ENCODE measurements at regions not wholly inside any gene's neighbourhood (a gene's known extent, or its start where the extent isn't known, plus 50 kb on each side); places are given as distances from the start of the nearest gene placed in this dataset.

DNA sequence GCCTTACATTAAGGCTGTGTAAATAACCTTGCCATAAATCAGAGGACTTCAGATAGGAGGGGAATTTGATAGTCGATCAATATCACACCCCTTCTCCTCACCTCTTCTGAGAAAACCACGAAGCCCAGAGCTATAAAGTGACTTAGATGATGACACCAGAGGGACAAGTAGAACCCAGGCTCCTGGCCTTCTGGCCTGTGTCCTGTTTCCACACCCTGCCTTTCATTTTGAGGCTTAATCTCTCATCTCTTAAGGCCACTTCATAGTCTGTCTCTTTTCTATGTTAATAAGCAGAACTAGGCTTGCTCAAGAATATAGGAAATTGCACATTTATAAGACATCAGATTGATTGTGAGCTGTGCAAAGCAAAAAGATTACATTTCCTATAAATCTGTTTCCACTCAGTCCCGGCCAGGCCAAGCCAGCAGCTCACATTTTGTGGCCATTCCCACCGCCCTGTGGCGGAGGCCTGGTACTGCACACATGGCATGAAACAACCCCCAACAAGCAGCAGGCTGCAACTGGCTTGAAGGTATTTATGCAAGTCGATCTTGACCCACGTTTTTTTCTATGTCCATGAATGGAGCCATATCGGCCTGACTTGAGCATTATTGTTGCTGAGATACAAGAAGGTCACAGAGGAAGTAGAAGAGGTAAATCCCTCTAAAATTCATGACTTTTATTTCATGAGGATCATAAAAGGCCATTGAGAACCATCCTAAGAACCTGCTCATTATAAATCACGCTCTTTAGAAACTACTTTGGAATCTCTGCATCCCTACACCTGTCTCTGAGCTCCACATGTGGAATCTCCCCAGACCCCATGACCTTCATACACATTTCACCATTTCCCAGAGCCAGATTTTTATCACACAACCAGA is 93.7 kb downstream of the PMP22 start:
- TF ChIP-seq, protein P1, sequence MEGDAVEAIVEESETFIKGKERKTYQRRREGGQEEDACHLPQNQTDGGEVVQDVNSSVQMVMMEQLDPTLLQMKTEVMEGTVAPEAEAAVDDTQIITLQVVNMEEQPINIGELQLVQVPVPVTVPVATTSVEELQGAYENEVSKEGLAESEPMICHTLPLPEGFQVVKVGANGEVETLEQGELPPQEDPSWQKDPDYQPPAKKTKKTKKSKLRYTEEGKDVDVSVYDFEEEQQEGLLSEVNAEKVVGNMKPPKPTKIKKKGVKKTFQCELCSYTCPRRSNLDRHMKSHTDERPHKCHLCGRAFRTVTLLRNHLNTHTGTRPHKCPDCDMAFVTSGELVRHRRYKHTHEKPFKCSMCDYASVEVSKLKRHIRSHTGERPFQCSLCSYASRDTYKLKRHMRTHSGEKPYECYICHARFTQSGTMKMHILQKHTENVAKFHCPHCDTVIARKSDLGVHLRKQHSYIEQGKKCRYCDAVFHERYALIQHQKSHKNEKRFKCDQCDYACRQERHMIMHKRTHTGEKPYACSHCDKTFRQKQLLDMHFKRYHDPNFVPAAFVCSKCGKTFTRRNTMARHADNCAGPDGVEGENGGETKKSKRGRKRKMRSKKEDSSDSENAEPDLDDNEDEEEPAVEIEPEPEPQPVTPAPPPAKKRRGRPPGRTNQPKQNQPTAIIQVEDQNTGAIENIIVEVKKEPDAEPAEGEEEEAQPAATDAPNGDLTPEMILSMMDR (IDR thresholded peaks at IDR 0.05) = peak; percentile 82
- TF ChIP-seq, protein P2, sequence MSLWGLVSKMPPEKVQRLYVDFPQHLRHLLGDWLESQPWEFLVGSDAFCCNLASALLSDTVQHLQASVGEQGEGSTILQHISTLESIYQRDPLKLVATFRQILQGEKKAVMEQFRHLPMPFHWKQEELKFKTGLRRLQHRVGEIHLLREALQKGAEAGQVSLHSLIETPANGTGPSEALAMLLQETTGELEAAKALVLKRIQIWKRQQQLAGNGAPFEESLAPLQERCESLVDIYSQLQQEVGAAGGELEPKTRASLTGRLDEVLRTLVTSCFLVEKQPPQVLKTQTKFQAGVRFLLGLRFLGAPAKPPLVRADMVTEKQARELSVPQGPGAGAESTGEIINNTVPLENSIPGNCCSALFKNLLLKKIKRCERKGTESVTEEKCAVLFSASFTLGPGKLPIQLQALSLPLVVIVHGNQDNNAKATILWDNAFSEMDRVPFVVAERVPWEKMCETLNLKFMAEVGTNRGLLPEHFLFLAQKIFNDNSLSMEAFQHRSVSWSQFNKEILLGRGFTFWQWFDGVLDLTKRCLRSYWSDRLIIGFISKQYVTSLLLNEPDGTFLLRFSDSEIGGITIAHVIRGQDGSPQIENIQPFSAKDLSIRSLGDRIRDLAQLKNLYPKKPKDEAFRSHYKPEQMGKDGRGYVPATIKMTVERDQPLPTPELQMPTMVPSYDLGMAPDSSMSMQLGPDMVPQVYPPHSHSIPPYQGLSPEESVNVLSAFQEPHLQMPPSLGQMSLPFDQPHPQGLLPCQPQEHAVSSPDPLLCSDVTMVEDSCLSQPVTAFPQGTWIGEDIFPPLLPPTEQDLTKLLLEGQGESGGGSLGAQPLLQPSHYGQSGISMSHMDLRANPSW (CRISPR knock-in tag; conservative IDR thresholded peaks at IDR 0.05; ENCODE audit: low read depth) = no peak
- no peak for TF ChIP-seq TEAD1 (CRISPR knock-in tag; IDR thresholded peaks at IDR 0.05)
- TF ChIP-seq, protein P3, sequence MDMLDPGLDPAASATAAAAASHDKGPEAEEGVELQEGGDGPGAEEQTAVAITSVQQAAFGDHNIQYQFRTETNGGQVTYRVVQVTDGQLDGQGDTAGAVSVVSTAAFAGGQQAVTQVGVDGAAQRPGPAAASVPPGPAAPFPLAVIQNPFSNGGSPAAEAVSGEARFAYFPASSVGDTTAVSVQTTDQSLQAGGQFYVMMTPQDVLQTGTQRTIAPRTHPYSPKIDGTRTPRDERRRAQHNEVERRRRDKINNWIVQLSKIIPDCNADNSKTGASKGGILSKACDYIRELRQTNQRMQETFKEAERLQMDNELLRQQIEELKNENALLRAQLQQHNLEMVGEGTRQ (CRISPR knock-in tag; IDR thresholded peaks at IDR 0.05) = no peak
- no peak for TF ChIP-seq ESRRA (CRISPR knock-in tag; IDR thresholded peaks at IDR 0.05; ENCODE audit: borderline replicate concordance)
- TF ChIP-seq NR2C2 (CRISPR knock-in tag; IDR thresholded peaks at IDR 0.05) = no peak
- no peak for TF ChIP-seq FOXK1 (CRISPR knock-in tag; IDR thresholded peaks at IDR 0.05)
- TF ChIP-seq JUN (CRISPR knock-in tag; IDR thresholded peaks at IDR 0.05) = no peak
- no peak for TF ChIP-seq ZBTB21 (CRISPR knock-in tag; IDR thresholded peaks at IDR 0.05; ENCODE audit: borderline replicate concordance)
- TF ChIP-seq ELF4 (CRISPR knock-in tag; IDR thresholded peaks at IDR 0.05; ENCODE audit: low read depth) = no peak

All from WTC11 (cell line).